Spinal cord (tissue), 9 donors: ENCODE measurements at regions not wholly inside any gene's neighbourhood (a gene's known extent, or its start where the extent isn't known, plus 50 kb on each side); places are given as distances from the start of the nearest gene placed in this dataset.

ENCODE experiments used
- DNase-seq, 6 donors: peaks; one replicate each; pipeline versions ENCODE4 v3.0.0 to v3.0.0-alpha.2; 2013 to 2015; ENCODE audit warnings: low spot score in 6 of 6, low read depth in 4 of 6
- H3K27ac ChIP-seq: one replicate; pipeline ENCODE4 v1.5.1; 2013; ENCODE audit warnings: low read depth, low read length, control low read depth
- H3K27me3 ChIP-seq: one replicate; pipeline ENCODE4 v1.6.1; 2013; ENCODE audit warnings: low read length; ENCODE audit not compliant: control insufficient read depth, insufficient read depth
- H3K36me3 ChIP-seq: one replicate; pipeline ENCODE4 v1.6.1; 2013; ENCODE audit warnings: low read length; ENCODE audit not compliant: control insufficient read depth, insufficient read depth
- H3K4me1 ChIP-seq: one replicate; pipeline ENCODE4 v1.6.1; 2013; ENCODE audit warnings: low read length; ENCODE audit not compliant: control insufficient read depth, insufficient read depth
- H3K4me3 ChIP-seq: one replicate; pipeline ENCODE4 v1.5.1; 2013; ENCODE audit warnings: low read depth, low read length, control low read depth
- H3K9me3 ChIP-seq: one replicate; pipeline ENCODE4 v1.6.1; 2013; ENCODE audit warnings: low read length; ENCODE audit not compliant: control insufficient read depth, insufficient read depth
- WGBS: methylation state at CpG from one replicate; pipeline ENCODE4 v1.1.5; 2013; ENCODE audit warnings: missing lambda C conversion rate; ENCODE audit not compliant: insufficient coverage; 5-methylcytosine and 5-hydroxymethylcytosine counted together
- donor health status: healthy.

GRCh38 chr12:92297405-92297804 is 151.8 kb upstream of the BTG1 start:
- 100% methylated on average over 2 of the region's 4 CpGs for WGBS
- Histone ChIP-seq H3K27ac (no peak overlapping the region), H3K4me1 (no peaks in the 10 kb centered on the region), H3K27me3 (no peaks in the 10 kb centered on the region), H3K4me3 (no peak overlapping the region), H3K9me3 (no peaks in the 10 kb centered on the region), H3K36me3 (no peaks in the 10 kb centered on the region)
- no peak for DNase-seq

GRCh38 chr12:92295523-92295922 is 149.9 kb upstream of the BTG1 start:
- Histone ChIP-seq H3K4me1 (no peaks in the 10 kb centered on the region), H3K27ac (no peak overlapping the region), H3K9me3 (no peaks in the 10 kb centered on the region), H3K27me3 (no peaks in the 10 kb centered on the region), H3K4me3 (no peak overlapping the region), H3K36me3 (no peaks in the 10 kb centered on the region)
- WGBS, result 79% methylated on average over 3 of the region's 3 CpGs
- DNase-seq, result no peak

DNA sequence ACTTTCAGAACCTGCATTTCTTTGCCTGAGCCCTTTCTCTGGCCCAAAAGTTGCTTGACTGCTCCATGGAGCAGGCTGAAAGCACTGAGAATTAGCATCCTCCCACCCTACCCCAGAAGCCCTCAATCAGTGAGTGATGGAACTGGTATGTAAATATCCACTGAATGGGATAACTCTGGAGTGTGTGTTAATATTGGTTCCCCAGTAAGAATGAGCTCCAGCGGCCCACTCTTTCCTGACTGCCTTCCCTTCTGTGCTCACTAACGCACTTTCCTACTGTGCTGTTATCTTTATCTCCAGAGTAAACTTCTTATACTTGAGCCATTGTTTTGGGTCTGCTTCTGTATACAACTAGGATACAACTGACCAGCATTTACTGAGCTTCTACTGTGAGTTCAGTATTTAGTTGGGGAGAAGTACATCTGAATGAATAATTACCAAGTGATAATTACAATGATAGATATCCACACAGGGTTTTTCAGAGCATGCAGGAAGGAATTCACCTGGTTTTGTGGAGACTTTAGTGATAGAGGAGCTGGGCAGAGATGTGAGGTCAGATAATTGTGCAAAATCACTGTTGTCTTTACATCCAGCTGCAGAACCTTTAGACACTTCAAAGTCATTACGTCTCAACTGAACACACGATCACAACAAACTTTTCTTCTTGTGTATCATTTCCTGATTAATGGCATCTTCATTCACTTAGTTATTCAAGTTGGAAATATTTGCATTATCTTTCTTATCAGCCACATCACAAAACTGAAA is 149.2 kb upstream of the BTG1 start:
- DNase-seq, result no peak
- Histone ChIP-seq H3K36me3 (no peaks in the 10 kb centered on the region), H3K4me1 (no peaks in the 10 kb centered on the region), H3K27ac (no peak overlapping the region), H3K27me3 (no peaks in the 10 kb centered on the region), H3K4me3 (no peak overlapping the region), H3K9me3 (no peaks in the 10 kb centered on the region)
- WGBS, result no CpG with 5 or more reads among the region's 4 CpGs

DNA sequence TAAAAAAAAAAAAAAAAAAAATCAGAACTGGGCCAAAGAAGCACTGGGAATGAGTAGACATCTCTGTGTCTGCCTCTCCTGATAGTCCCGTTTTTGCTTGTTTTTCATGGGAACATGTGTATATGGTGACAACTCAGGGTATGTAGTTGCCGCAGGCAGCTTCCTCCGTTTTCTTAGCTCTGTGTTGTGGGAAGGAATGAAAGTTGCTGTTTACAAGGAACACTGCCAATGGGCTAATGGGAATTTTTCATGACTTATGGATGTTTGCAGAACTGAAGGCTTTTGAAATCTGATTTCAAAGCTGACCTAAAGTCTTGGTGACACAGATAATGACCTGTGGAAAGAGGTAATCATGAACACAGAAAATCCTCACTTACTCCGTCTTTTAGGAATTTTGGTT is 146.4 kb upstream of the BTG1 start:
- WGBS, result 93% methylated on average over 3 of the region's 4 CpGs
- no peaks in the 10 kb centered on the region for H3K9me3 ChIP-seq
- DNase-seq, result no peak
- H3K27ac ChIP-seq, result no peak overlapping the region
- no peaks in the 10 kb centered on the region for H3K36me3 ChIP-seq
- H3K27me3 ChIP-seq, result no peaks in the 10 kb centered on the region
- no peak overlapping the region for H3K4me3 ChIP-seq
- H3K4me1 ChIP-seq, result peaks cover 3% of the 10 kb centered on the region

DNA sequence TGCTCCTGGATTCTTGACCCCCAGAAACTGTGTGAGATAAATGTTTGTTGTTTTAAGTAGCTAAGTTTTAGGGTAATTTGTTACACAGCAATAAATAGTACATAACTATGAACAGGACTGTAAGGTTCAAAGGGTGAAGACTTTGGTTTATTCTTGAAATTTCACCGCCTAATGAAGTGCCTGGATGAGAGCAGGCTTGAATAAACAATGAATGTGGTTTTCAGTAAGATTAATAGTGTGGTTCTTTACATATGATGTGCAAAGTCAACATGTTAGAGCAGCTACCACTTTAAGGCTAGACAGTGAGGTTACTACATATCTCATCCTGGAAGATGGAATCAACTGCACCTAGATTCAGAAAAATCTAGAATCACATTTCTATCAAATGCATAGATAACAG is 145.2 kb upstream of the BTG1 start:
- H3K27ac ChIP-seq, result no peak overlapping the region
- 83% methylated on average over 1 of the region's 1 CpG for WGBS

GRCh38 chr12:92290350-92290695 is 144.7 kb upstream of the BTG1 start:
- no peak overlapping the region for H3K4me3 ChIP-seq
- peaks cover 3% of the 10 kb centered on the region for H3K4me1 ChIP-seq
- DNase-seq, result no peak
- H3K9me3 ChIP-seq, result no peaks in the 10 kb centered on the region
- no peaks in the 10 kb centered on the region for H3K27me3 ChIP-seq
- H3K27ac ChIP-seq, result peak overlapping the region; percentile 18
- no peaks in the 10 kb centered on the region for H3K36me3 ChIP-seq
- WGBS, result 60% methylated on average over 1 of the region's 1 CpG

More for the DNA sequence above, 145.2 kb upstream of the BTG1 start:
- no peak overlapping the region for H3K4me3 ChIP-seq
- no peaks in the 10 kb centered on the region for H3K36me3 ChIP-seq
- no peak for DNase-seq
- H3K4me1 ChIP-seq, result peaks cover 3% of the 10 kb centered on the region
- no peaks in the 10 kb centered on the region for H3K27me3 ChIP-seq
- no peaks in the 10 kb centered on the region for H3K9me3 ChIP-seq

DNA sequence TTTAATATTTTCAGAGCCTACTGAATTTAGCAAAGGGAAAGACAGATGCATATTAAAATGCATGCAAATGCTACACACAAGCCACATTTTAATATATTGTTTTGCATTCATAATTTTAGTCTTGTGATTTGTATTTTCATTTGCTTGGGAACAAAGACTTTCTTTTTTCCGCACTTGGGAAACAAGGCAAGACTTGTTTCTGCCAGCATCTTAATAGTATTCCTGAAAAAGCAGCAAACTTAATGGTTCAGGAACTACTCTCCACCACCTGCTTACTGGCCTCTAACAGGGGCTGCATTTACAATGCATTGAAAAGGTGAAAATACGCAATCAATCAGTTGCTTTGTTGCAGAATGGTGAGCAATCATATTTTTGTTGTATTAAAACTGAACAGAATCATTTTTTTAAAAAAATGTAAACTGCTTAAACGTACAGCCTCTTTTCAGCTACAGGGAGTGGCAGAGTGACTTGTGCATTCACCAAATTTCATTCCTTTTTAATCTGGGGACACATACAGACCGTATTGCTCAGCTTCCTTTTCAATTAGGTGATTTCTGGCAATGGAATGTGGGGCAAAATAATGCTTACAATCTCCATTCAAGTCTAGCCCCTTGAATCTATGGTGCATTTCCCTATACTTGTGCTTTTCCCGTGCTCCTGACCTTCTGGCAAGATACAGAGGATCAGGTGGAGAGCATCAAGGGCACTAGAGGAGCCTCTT is 144.1 kb upstream of the BTG1 start:
- DNase-seq, result peak in 2 of 6 donors; percentile 46 to 62
- Histone ChIP-seq H3K27me3 (no peaks in the 10 kb centered on the region), H3K9me3 (no peaks in the 10 kb centered on the region), H3K27ac (peak overlapping the region; percentile 72), H3K36me3 (no peaks in the 10 kb centered on the region), H3K4me1 (peaks cover 3% of the 10 kb centered on the region), H3K4me3 (no peak overlapping the region)
- no CpG with 5 or more reads among the region's 5 CpGs for WGBS

GRCh38 chr12:92288561-92288960 is 142.9 kb upstream of the BTG1 start:
- DNase-seq, result peak in 3 of 6 donors; percentile 28 to 83 (median 36)
- WGBS, result 72% methylated on average over 7 of the region's 8 CpGs
- no peaks in the 10 kb centered on the region for H3K36me3 ChIP-seq
- H3K4me3 ChIP-seq, result no peak overlapping the region
- H3K9me3 ChIP-seq, result no peaks in the 10 kb centered on the region
- H3K4me1 ChIP-seq, result peaks cover 3% of the 10 kb centered on the region
- H3K27ac ChIP-seq, result peak overlapping the region; percentile 72
- H3K27me3 ChIP-seq, result no peaks in the 10 kb centered on the region

DNA sequence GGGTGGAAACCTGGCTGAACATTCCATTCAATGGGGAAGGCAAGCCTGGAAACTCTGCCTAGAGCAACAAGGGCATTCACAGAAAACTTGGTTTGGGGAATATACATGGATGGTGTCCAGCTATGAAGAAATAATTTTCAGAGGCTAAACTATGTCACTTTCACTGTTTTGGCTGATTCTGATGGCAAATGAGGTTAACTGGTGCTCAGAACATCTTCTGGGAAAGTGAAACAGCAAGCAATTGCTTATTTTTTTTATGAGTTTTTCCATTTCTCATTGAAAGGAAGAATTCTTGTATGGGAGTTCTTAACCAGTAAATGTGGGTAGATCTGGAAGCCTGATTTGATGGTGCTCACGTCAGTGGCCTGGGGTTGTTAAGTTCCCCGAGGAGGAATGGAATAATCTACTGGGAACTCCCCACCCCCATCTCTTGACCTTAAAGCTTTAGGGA is 132.8 kb upstream of the BTG1 start:
- DNase-seq, result no peak
- Histone ChIP-seq H3K4me1 (no peaks in the 10 kb centered on the region), H3K27me3 (no peaks in the 10 kb centered on the region), H3K4me3 (no peak overlapping the region), H3K27ac (no peak overlapping the region), H3K9me3 (no peaks in the 10 kb centered on the region), H3K36me3 (no peaks in the 10 kb centered on the region)
- WGBS, result no CpG with 5 or more reads among the region's 2 CpGs

- Histone ChIP-seq H3K36me3 (no peaks in the 10 kb centered on the region), H3K27me3 (no peaks in the 10 kb centered on the region), H3K4me1 (no peaks in the 10 kb centered on the region), H3K27ac (no peak overlapping the region), H3K4me3 (no peak overlapping the region), H3K9me3 (no peaks in the 10 kb centered on the region)
- whole genome bisulfite sequencing, result no CpG with 5 or more reads among the region's 2 CpGs
- DNase-seq, result no peak
Observed at GRCh38 chr12:92277795-92278194, 132.1 kb upstream of the BTG1 start.
